HL-60 (cell line): ENCODE measurements at regions not wholly inside any gene's neighbourhood (a gene's known extent, or its start where the extent isn't known, plus 50 kb on each side); places are given as distances from the start of the nearest gene placed in this dataset.

Experiments
- DNase-seq, 2 experiments: peaks; one replicate each; pipeline ENCODE4 v3.0.0-alpha.2; 2010 to 2020; ENCODE audit warnings: low read depth in 1 of 2, low spot score in 1 of 2
- H3K27ac ChIP-seq: fragments of 250-450 bp; sonication (Bioruptor Pico); replicated peaks from 2 replicates; pipeline ENCODE4 v1.5.1; 2020; ENCODE audit warnings: mild to moderate bottlenecking, moderate library complexity
- H3K27me3 ChIP-seq: fragments of 250-450 bp; sonication (Bioruptor Pico); 2 replicates; pipeline ENCODE4 v1.5.1; 2021; ENCODE audit warnings: mild to moderate bottlenecking, moderate library complexity; ENCODE audit not compliant: insufficient read depth, poor library complexity, severe bottlenecking
- H3K4me3 ChIP-seq: replicated peaks from 2 replicates; pipeline ENCODE4 v1.5.1; 2011; ENCODE audit warnings: mild to moderate bottlenecking, control low read depth, low read length; ENCODE audit not compliant: insufficient read depth
- GABPA ChIP-seq: IDR thresholded peaks from 2 replicates; pipeline ENCODE4 v1.6.1; 2012; ENCODE audit warnings: low read depth
- POLR2AphosphoS5 ChIP-seq: IDR thresholded peaks from 2 replicates; pipeline ENCODE4 v1.6.1; 2012; ENCODE audit warnings: low read depth
- SPI1 ChIP-seq: IDR thresholded peaks from 2 replicates; pipeline ENCODE4 v1.6.1; 2012; ENCODE audit warnings: low read depth, mild to moderate bottlenecking, borderline replicate concordance
- TF ChIP-seq, protein P1 (sequence below): IDR thresholded peaks from one replicate; pipeline ENCODE4 v1.5.1; 2011; ENCODE audit warnings: low read length, control low read depth, inconsistent platforms; ENCODE audit not compliant: insufficient read depth
- TF ChIP-seq, protein P2 (sequence below): IDR thresholded peaks from 2 replicates; pipeline ENCODE4 v1.6.1; 2012; ENCODE audit warnings: low read depth; ENCODE audit not compliant: insufficient replicate concordance

DNA sequence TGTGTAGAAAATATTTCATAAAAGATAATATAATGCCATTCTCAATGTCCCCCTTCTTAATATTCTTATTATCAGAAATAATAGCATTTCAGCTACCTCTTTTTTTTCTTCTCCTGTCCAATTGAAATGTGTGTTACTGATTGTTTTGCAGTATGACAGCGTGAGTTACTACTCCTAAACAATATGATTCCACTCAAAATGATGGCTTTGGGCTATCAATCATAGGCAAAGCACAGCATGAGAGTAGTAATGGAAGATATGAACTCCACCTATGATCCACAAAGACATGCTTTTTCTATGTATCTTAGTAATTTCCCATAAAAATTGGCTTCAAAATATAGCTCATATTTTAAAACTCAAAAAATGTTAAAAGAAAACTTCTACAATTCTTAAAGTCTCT, 867.3 kb upstream of the NUDT12 start:
- TF ChIP-seq POLR2AphosphoS5 (no peak), GABPA (no peak), SPI1 (no peak)
- TF ChIP-seq, protein P1, sequence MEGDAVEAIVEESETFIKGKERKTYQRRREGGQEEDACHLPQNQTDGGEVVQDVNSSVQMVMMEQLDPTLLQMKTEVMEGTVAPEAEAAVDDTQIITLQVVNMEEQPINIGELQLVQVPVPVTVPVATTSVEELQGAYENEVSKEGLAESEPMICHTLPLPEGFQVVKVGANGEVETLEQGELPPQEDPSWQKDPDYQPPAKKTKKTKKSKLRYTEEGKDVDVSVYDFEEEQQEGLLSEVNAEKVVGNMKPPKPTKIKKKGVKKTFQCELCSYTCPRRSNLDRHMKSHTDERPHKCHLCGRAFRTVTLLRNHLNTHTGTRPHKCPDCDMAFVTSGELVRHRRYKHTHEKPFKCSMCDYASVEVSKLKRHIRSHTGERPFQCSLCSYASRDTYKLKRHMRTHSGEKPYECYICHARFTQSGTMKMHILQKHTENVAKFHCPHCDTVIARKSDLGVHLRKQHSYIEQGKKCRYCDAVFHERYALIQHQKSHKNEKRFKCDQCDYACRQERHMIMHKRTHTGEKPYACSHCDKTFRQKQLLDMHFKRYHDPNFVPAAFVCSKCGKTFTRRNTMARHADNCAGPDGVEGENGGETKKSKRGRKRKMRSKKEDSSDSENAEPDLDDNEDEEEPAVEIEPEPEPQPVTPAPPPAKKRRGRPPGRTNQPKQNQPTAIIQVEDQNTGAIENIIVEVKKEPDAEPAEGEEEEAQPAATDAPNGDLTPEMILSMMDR = no peak
- TF ChIP-seq, protein P2, sequence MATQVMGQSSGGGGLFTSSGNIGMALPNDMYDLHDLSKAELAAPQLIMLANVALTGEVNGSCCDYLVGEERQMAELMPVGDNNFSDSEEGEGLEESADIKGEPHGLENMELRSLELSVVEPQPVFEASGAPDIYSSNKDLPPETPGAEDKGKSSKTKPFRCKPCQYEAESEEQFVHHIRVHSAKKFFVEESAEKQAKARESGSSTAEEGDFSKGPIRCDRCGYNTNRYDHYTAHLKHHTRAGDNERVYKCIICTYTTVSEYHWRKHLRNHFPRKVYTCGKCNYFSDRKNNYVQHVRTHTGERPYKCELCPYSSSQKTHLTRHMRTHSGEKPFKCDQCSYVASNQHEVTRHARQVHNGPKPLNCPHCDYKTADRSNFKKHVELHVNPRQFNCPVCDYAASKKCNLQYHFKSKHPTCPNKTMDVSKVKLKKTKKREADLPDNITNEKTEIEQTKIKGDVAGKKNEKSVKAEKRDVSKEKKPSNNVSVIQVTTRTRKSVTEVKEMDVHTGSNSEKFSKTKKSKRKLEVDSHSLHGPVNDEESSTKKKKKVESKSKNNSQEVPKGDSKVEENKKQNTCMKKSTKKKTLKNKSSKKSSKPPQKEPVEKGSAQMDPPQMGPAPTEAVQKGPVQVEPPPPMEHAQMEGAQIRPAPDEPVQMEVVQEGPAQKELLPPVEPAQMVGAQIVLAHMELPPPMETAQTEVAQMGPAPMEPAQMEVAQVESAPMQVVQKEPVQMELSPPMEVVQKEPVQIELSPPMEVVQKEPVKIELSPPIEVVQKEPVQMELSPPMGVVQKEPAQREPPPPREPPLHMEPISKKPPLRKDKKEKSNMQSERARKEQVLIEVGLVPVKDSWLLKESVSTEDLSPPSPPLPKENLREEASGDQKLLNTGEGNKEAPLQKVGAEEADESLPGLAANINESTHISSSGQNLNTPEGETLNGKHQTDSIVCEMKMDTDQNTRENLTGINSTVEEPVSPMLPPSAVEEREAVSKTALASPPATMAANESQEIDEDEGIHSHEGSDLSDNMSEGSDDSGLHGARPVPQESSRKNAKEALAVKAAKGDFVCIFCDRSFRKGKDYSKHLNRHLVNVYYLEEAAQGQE = no peak
- H3K4me3 ChIP-seq = no peak overlapping the region
- H3K27me3 ChIP-seq = no peaks in the 10 kb centered on the region
- no peak overlapping the region for H3K27ac ChIP-seq
- DNase-seq = no peak

DNA sequence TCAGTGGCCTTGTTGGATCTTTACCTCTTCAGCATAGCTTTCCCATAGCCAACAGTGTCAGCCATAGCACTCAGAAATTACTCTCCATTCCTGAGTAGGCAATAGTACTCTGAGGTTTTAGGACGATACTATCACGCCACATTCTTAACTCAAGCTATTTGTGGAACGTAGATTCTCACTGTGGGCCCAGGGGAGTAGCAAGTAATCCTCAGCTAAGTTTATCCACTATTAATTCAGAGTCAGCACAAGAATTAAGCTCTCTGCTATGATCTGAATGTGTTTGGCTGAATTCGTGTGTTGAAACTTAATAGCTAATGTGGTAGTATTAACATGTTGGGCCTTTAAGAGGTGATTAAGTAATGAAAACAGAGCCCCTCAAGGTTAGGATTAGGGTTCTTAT, 858.8 kb upstream of the NUDT12 start:
- TF ChIP-seq, protein P2 = no peak
- no peak for TF ChIP-seq GABPA
- no peak for TF ChIP-seq POLR2AphosphoS5
- TF ChIP-seq SPI1 = no peak
- TF ChIP-seq, protein P1 = no peak
- DNase-seq = no peak
- H3K27ac ChIP-seq = no peak overlapping the region
- H3K27me3 ChIP-seq = no peaks in the 10 kb centered on the region
- no peak overlapping the region for H3K4me3 ChIP-seq

DNA sequence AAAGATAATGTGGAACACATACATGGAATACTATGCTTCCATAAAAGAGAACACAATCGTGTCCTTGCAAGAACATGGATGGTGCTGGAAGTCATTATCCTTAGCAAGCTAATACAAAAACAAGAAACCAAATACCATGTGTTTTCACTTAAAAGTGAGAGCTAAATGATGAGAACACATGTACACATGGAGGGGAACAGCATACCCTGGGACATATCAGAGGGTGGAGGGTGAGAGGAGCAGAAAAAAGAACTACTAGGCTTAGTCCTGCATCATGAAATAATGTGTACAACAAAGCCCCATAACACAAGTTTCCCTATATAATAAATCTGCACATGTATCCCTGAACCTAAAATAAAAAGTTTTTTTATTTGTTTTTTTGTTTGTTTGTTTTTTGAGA, 855.5 kb upstream of the NUDT12 start:
- TF ChIP-seq, protein P2 = no peak
- TF ChIP-seq SPI1 (no peak), POLR2AphosphoS5 (no peak), GABPA (no peak)
- TF ChIP-seq, protein P1 = no peak
- Histone ChIP-seq H3K27ac (no peak overlapping the region), H3K4me3 (no peak overlapping the region), H3K27me3 (no peaks in the 10 kb centered on the region)
- DNase-seq = no peak
